GM19240 (cell line): ENCODE measurements at regions not wholly inside any gene's neighbourhood (a gene's known extent, or its start where the extent isn't known, plus 50 kb on each side); places are given as distances from the start of the nearest gene placed in this dataset.

Experiments
- DNase-seq: peaks from one replicate; pipeline ENCODE4 v3.0.0; 2011; ENCODE audit warnings: low spot score; ENCODE audit not compliant: insufficient read length

DNA sequence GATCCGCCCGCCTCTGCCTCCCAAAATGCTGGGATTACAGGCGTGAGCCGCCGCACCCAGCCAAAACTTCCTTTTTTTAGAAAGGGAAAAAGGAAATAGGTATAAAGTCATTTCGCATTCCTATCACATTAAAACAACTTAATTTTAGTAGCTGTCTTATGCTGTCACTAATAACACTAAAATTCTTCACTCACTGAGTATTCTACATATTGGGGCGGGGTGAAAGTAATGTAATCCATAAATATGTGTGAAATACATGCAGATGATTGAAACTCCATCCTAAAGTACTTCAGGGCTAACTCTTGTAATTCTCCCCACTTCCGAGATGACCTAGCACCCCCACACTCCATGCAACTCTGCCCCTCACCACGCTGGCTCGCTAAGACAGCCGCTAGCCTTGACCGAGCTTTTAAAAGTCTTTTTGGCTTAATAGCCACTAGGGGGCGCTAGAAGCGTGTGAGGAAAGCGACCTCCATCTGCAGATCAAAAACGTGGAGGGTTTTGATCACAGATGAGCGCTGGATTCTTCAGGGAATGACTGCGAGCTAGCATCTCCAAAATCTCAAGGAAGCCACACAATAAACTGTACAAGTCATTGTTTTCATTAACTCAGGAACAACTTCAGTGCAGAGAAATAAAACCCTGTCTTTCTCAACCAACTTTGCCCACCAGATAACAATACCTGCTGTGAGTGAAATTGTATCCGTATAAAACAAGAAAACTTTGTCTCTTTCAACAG lies 129.3 kb upstream of the IGF1R start:
- peak; percentile 57 for DNase-seq

- no peak for DNase-seq
These were observed 128.4 kb upstream of the IGF1R start for GRCh38 chr15:98519767-98520550.

GRCh38 chr15:98522127-98522526 lies 126.2 kb upstream of the IGF1R start:
- no peak for DNase-seq

GRCh38 chr15:98523912-98524662 lies 124.3 kb upstream of the IGF1R start:
- DNase-seq: no peak

GRCh38 chr15:98524838-98525660 lies 123.3 kb upstream of the IGF1R start:
- DNase-seq: no peak

DNA sequence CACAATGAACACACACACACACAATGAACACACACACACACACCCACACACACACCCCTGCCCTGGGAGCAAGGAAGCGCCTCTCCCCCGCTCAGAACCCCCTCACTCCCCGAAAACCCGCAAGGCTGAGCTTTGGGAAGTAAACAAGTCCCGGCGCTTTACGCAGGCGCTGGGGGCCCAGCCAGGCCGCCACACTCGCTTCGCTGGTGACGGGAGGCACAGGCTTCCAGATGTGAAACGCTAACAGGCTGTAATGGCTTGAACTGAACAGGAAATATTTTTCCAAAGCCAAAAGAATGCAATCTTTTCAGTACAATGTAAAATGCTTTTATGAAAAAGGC lies 122.7 kb upstream of the IGF1R start:
- DNase-seq: no peak

- DNase-seq: no peak
These were observed 122.2 kb upstream of the IGF1R start for GRCh38 chr15:98526094-98526493.

GRCh38 chr15:98528046-98528725 lies 120.2 kb upstream of the IGF1R start:
- DNase-seq: no peak

DNA sequence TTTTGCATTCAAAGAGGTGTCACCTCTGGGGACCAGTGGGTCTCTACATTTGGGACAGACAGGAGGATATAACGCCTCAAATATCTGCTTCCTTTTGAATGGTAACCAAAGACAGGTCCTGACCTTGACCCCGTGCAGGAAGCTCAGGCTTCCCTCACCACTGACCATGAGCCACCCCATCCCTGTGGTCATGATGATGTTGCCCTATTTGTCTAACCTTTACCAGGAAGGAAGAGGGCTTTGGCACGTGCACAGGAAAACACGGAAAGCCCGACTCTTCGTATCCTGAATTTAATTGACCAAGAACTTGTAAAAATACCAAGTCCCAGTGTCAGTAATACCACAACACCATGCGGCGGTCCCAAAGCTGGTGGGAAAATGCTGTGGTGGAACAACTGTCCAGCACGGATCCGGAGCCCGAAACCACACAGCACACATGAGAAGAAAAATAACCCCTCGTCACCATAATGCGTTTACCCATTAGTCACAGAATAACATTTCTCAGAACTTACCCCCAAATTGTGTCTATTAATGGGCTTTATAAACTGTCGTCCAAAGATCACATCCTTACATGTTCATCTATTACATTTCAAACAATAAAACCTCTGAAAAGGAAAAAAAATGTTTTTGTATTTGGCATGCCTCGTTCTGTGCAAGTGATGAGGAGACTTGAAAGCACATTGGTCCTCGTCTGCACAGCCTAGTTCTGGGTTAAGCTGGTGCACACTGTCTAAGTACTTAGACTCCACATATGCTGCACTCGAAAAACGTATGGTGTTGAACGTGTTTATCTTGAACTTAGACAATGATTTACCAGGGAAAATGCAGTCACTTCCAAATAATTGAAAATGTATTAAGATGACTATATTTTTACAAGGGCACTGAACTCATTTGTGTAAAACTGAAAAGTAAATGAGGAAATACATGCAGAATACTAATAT lies 118.9 kb upstream of the IGF1R start:
- DNase-seq: no peak

- DNase-seq: no peak
These were observed 117.8 kb upstream of the IGF1R start for GRCh38 chr15:98530570-98530969.

- DNase-seq: no peak
These were observed 116.3 kb upstream of the IGF1R start for GRCh38 chr15:98532063-98532462.

DNA sequence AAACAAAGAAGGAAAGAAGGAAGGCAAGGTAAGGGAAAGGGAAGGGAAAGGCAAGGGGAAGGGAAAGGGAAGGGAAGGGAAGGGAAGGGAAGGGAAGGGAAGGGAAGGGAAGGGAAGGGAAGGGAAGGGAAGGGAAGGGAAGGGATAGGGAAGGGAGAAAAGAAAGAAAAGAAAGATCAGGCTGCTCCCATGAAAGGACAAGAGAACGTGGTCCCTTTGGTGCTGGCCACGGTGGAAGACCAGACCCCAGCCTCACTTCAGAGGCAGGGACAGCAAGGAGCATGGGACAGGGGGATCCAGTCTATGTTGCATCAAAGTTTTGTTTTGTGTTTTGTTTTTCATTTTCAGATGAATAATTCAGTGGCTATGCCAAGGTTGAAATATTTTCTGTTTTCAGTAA lies 111.4 kb upstream of the IGF1R start:
- no peak for DNase-seq

- no peak for DNase-seq
These were observed 110.8 kb upstream of the IGF1R start for GRCh38 chr15:98537516-98538060.

GRCh38 chr15:98541519-98541918 lies 106.8 kb upstream of the IGF1R start:
- no peak for DNase-seq

DNA sequence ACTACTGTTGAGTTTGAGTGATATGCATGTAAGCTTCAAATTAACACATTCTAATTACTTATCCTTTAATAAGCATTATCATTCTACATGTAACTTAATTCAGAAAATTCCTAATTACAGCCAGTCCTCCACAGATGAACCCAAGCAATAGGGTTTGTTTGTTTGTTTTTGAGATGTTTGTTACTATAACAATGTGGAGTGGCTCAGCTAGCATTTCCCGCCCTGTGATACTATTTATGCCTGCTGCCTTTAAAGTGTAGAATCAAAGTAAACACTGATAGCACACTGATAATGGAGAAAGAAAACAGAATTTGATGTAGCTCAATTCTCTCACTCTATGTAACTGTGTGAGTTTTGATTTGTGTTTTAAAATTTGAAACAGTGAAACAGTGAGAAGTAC lies 105.1 kb upstream of the IGF1R start:
- DNase-seq: no peak

GRCh38 chr15:98546329-98546728 lies 102.0 kb upstream of the IGF1R start:
- no peak for DNase-seq

DNA sequence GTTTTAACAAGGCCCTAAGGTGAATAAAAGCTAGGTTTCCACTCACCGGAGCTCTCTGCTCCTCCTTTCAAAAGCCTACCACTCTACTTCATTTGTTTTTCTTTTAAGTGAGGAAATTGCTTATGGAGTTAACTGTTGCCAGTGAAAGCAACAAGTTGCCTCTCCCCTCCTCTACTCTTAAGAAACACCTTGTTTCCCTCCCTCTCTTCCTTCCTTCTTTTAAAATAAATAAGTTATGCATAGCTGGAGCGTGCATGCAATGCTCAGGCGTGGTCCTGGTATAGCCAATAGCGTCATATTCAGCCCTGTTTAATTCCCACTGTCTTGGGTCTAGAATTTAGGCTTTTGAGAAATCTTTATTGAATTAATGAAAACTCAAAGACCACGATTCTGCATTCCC lies 101.1 kb upstream of the IGF1R start:
- DNase-seq: no peak

GRCh38 chr15:98547741-98548138 lies 100.6 kb upstream of the IGF1R start:
- DNase-seq: no peak

GRCh38 chr15:98548139-98548971 lies 100.0 kb upstream of the IGF1R start:
- DNase-seq: no peak
